Endothelial cell of umbilical vein (primary cell): ENCODE measurements at regions not wholly inside any gene's neighbourhood (a gene's known extent, or its start where the extent isn't known, plus 50 kb on each side); places are given as distances from the start of the nearest gene placed in this dataset.

Source experiments
- EZH2 ChIP-seq: IDR thresholded peaks from 2 replicates; pipeline ENCODE4 v1.6.1; 2012; ENCODE audit warnings: borderline replicate concordance, low read depth, mild to moderate bottlenecking, moderate library complexity, low read length, inconsistent platforms; ENCODE audit not compliant: severe bottlenecking
- JUN ChIP-seq: IDR thresholded peaks from 2 replicates; pipeline ENCODE4 v1.6.1; 2011; ENCODE audit warnings: borderline replicate concordance, low read depth; ENCODE audit not compliant: insufficient read length, insufficient read depth
- POLR2A ChIP-seq: IDR thresholded peaks from 2 replicates; pipeline ENCODE4 v1.6.1; 2012; ENCODE audit warnings: low read depth, mild to moderate bottlenecking, control low read depth, low read length
- TF ChIP-seq, protein P1 (sequence below), 2 donors: IDR thresholded peaks; 1 replicate in 1 of 2; 2 replicates in 1 of 2; pipeline ENCODE4 v1.5.1; 2011; ENCODE audit warnings: low read length in 2 of 2, mild to moderate bottlenecking in 2 of 2, moderate library complexity in 2 of 2, control low read depth in 1 of 2, inconsistent platforms in 1 of 2, low read depth in 1 of 2; ENCODE audit not compliant: insufficient read depth in 1 of 2; ENCODE audit errors: extremely low read depth in 1 of 2
- TF ChIP-seq, protein P2 (sequence below): IDR thresholded peaks from 2 replicates; pipeline ENCODE4 v1.6.1; 2011; ENCODE audit not compliant: insufficient read depth, insufficient read length

DNA sequence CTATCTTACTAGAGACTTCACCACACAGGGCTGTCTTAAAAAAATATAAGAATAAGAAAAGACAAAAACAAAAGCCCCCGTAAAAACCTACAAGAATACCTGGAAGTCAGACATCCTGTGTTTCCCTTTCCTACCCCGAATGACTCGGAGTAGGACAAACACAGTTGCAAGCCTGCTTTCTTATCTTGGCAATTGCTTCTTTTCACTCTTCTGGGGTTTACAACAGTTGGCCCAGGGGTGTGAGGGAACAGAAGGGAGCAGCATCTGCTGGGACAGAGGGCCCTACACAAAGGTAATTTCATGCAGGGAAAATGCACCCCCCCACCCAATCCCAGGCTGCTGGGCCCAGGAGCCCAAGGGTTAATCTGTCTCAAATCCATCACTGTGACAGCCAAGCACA is 220.6 kb downstream of the ARHGAP12 start:
- TF ChIP-seq, protein P1, sequence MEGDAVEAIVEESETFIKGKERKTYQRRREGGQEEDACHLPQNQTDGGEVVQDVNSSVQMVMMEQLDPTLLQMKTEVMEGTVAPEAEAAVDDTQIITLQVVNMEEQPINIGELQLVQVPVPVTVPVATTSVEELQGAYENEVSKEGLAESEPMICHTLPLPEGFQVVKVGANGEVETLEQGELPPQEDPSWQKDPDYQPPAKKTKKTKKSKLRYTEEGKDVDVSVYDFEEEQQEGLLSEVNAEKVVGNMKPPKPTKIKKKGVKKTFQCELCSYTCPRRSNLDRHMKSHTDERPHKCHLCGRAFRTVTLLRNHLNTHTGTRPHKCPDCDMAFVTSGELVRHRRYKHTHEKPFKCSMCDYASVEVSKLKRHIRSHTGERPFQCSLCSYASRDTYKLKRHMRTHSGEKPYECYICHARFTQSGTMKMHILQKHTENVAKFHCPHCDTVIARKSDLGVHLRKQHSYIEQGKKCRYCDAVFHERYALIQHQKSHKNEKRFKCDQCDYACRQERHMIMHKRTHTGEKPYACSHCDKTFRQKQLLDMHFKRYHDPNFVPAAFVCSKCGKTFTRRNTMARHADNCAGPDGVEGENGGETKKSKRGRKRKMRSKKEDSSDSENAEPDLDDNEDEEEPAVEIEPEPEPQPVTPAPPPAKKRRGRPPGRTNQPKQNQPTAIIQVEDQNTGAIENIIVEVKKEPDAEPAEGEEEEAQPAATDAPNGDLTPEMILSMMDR (IDR thresholded peaks at IDR 0.05; ENCODE audit: extremely low read depth in 1 of 2, insufficient read depth in 1 of 2, low read depth in 1 of 2, low read length in 2 of 2): no peak
- TF ChIP-seq EZH2: no peak
- TF ChIP-seq POLR2A: no peak
- TF ChIP-seq JUN: no peak
- TF ChIP-seq, protein P2, sequence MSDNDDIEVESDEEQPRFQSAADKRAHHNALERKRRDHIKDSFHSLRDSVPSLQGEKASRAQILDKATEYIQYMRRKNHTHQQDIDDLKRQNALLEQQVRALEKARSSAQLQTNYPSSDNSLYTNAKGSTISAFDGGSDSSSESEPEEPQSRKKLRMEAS: no peak
